ENCODE measurements at regions not wholly inside any gene's neighbourhood (a gene's known extent, or its start where the extent isn't known, plus 50 kb on each side); places are given as distances from the start of the nearest gene placed in this dataset.

DNA sequence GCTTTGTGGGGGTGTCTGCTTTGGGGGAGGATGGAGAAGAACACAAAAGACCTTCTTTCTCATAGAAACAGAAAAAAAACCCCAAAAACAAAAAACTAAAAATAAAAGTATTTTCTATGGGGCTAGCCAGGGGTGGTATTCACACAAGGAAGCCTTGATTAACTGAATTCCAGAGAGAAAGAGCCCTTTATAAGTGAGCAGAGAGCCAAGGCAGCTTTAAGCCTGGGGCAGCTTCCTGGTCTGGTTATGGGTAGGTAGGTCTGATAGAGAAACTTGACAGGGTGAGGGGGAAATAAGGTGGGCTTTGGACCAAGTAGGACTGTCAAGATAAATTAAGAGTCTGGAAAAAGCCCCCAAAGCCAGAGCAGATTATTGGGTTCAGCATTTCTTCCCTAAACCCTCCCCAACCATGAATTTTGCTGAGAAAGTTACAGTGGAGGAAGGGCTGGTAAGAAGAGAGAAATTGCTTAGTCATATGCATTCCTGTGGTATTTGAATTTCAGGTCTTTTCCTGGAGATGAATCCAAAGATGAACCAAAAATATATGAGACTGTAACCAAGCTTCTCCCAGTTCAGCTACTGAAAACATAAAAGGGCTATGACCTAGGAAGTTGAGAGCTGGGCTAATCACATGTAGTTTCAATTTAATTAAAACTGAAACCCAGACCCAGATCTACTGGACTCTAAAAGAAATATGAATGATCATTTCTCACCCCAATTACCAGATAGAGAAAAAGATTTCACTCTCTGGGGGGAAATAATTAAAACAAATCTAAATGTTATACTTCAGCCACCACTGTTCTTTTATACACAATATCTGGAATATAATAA is 144.8 kb downstream of the TBC1D30 start:
- Histone ChIP-seq H3K4me1 (ENCODE audit: control insufficient read depth, insufficient read depth, low read length) (peaks cover 16% of the 10 kb centered on the region), H3K79me2 (ENCODE audit: control insufficient read depth, insufficient read depth, low read length) (no peaks in the 10 kb centered on the region), H3K4me2 (ENCODE audit: control insufficient read depth, insufficient read depth) (no peak overlapping the region), H3K4me3 (no peak overlapping the region), H3K27me3 (replicated peaks in 1 of 2; ENCODE audit: control insufficient read depth in 2 of 2, insufficient read depth in 2 of 2, low read length in 1 of 2) (no peaks in the 10 kb centered on the region), H3K27ac (ENCODE audit: control insufficient read depth, insufficient read depth) (no peak overlapping the region), H3K36me3 (ENCODE audit: control insufficient read depth in 2 of 2, insufficient read depth in 2 of 2, low read length in 1 of 2) (no peaks in the 10 kb centered on the region), H2AFZ (ENCODE audit: control insufficient read depth, low read depth, low read length) (no peak overlapping the region; the same call in 1 of the 2 replicates), H3K9me3 (replicated peaks; ENCODE audit: control insufficient read depth, insufficient read depth, low read length) (peaks cover 3% of the 10 kb centered on the region; the same call in 2 of the 3 replicates), H4K20me1 (ENCODE audit: control insufficient read depth, insufficient read depth) (no peaks in the 10 kb centered on the region), H3K9ac (ENCODE audit: control insufficient read depth, insufficient read depth, low read length) (no peak overlapping the region)
- CTCF ChIA-PET, result interaction anchor here (0.7 to 1.0 kb wide), 3 partner anchors 78 to 167 kb away, joined by 3 read pairs; no protein-coding TSS in a partner anchor
- POLR2A ChIA-PET, result no interaction called here
- ATAC-seq, result peak; percentile 86
- SMC1A ChIA-PET (ENCODE audit: uncharacterized antibody, unreplicated experiment), result interaction anchor here (0.6 to 1.0 kb wide), 4 partner anchors 19 to 101 kb away, joined by 3 to 6 read pairs (median 3); no protein-coding TSS in a partner anchor
- DNase-seq (ENCODE audit: low read depth, low spot score), result no peak
- RAD21 ChIA-PET (ENCODE audit: unreplicated experiment), result interaction anchor here (0.9 to 1.3 kb wide), 3 partner anchors 74 to 86 kb away, joined by 3 read pairs; no protein-coding TSS in a partner anchor
- TF ChIP-seq RUNX3 (IDR thresholded peaks at IDR 0.05; ENCODE audit: low read length) (peak; percentile 52), NR2F1 (conservative IDR thresholded peaks at IDR 0.05) (no peak), BRCA1 (IDR thresholded peaks at IDR 0.05; ENCODE audit: low read depth, low read length) (no peak), IKZF2 (IDR thresholded peaks at IDR 0.05) (0 out of 4 replicates have a peak, but pooled peaks of 1 of the 2 experiments have one; percentile 28), MTA2 (IDR thresholded peaks at IDR 0.05; ENCODE audit: low read depth) (peak; percentile 63), SPI1 (IDR thresholded peaks at IDR 0.05; ENCODE audit: borderline replicate concordance, insufficient read depth, low read depth, low read length) (no peak), ZSCAN29 (IDR thresholded peaks at IDR 0.05) (no peak), SUZ12 (IDR thresholded peaks at IDR 0.05; ENCODE audit: unreplicated experiment) (no peak)
- TF ChIP-seq, protein P1, sequence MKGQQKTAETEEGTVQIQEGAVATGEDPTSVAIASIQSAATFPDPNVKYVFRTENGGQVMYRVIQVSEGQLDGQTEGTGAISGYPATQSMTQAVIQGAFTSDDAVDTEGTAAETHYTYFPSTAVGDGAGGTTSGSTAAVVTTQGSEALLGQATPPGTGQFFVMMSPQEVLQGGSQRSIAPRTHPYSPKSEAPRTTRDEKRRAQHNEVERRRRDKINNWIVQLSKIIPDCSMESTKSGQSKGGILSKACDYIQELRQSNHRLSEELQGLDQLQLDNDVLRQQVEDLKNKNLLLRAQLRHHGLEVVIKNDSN (IDR thresholded peaks at IDR 0.05; ENCODE audit: borderline replicate concordance, extremely low read length, insufficient read depth, low read depth, low read length), result no peak
- in situ Hi-C loops (cut with MboI), result no loop called here
- FAIRE-seq, result peak; percentile 65
- no TSS peak for BruUV-seq (replicated peaks)
- intact Hi-C loops (cut with micrococcal nuclease; ENCODE audit: unreplicated experiment), result no loop called here
